Prostate gland (tissue), 2 donors: ENCODE measurements at regions not wholly inside any gene's neighbourhood (a gene's known extent, or its start where the extent isn't known, plus 50 kb on each side); places are given as distances from the start of the nearest gene placed in this dataset.

Source experiments
- CTCF ChIP-seq, 4 experiments: fragments of 200-600 bp in 2 of 4; fragments of 450-650 bp in 2 of 4; sonication (generic) in 2 of 4; IDR thresholded peaks; 1 replicate in 3 of 4; 2 replicates in 1 of 4; pipeline ENCODE4 v1.5.1; 2016 to 2019; ENCODE audit warnings: antibody characterized with exemption in 4 of 4, mild to moderate bottlenecking in 2 of 4, moderate library complexity in 2 of 4
- POLR2A ChIP-seq: fragments of 450-650 bp; IDR thresholded peaks from one replicate; pipeline ENCODE4 v1.6.1; 2016; ENCODE audit warnings: antibody characterized with exemption, mild to moderate bottlenecking
- POLR2AphosphoS5 ChIP-seq: sonication (generic); formaldehyde crosslinking; IDR thresholded peaks from one replicate; pipeline ENCODE4 v1.6.1; 2017; ENCODE audit warnings: antibody characterized with exemption

GRCh38 chr9:72427801-72428200 lies 62.8 kb upstream of the ZFAND5 start:
- TF ChIP-seq CTCF (IDR thresholded peaks at IDR 0.05) (no peak), POLR2AphosphoS5 (no peak), POLR2A (no peak)
